GM21381 (cell line): ENCODE measurements at regions not wholly inside any gene's neighbourhood (a gene's known extent, or its start where the extent isn't known, plus 50 kb on each side); places are given as distances from the start of the nearest gene placed in this dataset.

Experiments
- ATAC-seq: cut with Tn5 transposase; IDR thresholded peaks from one replicate; pipeline ENCODE4 v1.9.1; 2021; ENCODE audit warnings: mild to moderate bottlenecking, moderate library complexity; ENCODE audit not compliant: unreplicated experiment

- ATAC-seq = no peak
Observed at GRCh38 chr11:41955635-41956400, 496.4 kb upstream of the LRRC4C start.

- ATAC-seq = no peak
Observed at GRCh38 chr11:41963406-41963805, 504.0 kb upstream of the LRRC4C start.

- ATAC-seq = no peak
Observed at GRCh38 chr11:41970681-41971080, 511.2 kb upstream of the LRRC4C start.

GRCh38 chr11:41971592-41971991 lies 512.1 kb upstream of the LRRC4C start:
- ATAC-seq = no peak

GRCh38 chr11:41978945-41979344 lies 519.5 kb upstream of the LRRC4C start:
- ATAC-seq = no peak

GRCh38 chr11:41980741-41981140 lies 521.3 kb upstream of the LRRC4C start:
- no peak for ATAC-seq

DNA sequence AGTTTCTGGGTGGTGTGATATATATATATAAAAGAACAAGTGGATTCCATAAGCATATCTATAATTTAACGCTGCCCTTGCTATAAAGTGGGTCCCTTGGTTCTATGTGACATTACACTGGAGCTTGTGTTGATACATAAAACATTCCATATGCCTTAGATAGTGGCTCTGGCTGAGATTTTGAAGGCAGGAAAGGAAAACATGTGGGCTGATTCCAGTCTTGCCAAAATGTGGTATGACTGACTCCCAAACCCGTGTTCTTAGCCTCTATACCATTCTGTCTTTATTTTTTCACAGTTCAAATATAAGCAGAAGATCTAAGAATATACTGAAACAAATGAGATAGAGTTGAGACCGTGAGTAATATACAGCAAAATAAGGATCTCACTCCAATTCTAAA lies 522.8 kb upstream of the LRRC4C start:
- no peak for ATAC-seq

DNA sequence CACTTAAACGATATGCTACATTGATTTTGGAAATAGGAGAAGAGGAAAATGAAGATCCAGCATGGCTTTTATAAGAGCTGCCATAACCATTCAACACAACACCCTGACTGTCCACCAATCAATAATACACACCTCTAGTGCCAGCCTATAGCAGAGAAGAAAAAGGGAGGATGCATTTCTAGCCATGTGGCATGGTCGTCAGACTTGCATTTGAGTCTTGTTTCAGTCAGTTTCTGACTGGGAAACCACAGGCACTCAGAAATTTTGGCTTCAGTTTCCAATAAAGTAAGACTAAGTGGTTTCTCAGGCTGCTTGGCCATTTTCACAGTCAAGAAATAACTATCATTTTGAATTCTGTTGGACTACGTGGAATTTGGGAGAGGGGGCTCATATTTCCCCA lies 523.5 kb upstream of the LRRC4C start:
- ATAC-seq = no peak

GRCh38 chr11:41983475-41983874 lies 524.0 kb upstream of the LRRC4C start:
- no peak for ATAC-seq

GRCh38 chr11:41984023-41984422 lies 524.6 kb upstream of the LRRC4C start:
- no peak for ATAC-seq

DNA sequence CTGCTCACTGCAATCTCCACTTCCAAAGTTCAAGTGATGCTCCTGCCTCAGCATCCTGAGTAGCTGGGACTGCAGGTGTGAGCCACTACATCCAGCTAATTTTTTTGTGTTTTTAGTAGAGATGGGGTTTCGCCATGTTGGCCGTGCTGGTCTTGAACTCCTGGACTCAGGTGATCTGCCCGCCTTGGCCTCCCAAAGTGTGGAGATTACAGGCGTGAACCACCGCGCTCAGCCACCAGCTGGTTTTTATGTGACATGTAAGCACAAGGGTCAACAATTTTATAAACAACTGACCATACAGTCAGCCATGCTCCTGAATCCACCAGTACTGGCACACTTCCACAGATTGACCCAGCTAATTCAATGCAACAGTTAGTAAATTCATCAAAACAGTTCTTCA lies 526.3 kb upstream of the LRRC4C start:
- no peak for ATAC-seq

- no peak for ATAC-seq
Observed at GRCh38 chr11:41988951-41989572, 529.6 kb upstream of the LRRC4C start.

DNA sequence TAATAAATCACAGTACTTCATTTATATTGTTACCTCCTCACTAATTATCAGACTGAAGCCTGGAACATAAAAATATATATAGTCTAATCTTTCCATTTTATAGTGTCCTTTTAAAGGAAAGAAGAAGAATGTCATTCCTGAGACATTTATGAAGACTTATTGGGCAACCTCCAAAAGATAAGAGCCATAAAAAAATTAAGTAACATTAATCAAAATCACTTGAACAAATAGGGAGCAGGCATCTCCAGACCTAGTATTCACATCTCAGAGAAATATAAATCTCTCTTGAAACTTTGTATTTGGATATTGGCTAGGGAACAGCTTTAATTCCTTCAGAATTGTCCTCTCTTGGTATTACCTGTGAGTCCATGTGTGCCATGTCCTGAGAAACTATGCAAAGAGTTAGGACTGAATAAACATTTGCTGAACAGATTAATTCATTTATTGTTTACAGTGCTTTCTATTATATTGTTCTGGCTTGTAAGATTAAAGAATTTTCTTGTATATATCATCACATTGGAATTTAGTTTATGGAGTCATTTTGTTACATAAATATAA lies 530.5 kb upstream of the LRRC4C start:
- ATAC-seq = no peak

GRCh38 chr11:41996533-41996932 lies 537.1 kb upstream of the LRRC4C start:
- no peak for ATAC-seq

DNA sequence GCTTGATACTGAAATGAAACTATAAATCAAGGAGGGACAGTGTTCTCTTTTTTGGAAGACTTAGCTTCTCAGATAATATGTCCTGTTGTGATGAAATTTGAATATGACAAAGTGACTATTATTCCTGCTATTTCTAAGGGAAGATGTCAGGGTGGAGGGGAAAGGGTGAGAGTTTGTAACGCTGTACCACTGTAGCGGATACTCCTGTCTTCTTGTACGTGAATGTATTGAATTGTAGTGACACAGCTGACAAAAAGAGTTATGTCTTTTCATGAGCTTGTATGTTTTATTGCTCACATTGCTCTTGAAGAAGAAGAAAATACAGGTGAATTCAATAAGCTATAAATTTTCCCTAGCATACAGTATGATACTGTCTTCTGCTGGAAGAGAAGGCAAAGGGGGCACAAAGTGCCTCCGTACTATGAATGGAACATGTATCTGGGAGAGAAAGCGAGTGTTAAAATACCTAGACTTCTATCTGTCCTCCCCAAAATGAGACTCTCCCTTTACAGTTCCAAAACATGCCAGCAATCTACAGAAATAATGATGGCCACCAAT lies 538.5 kb upstream of the LRRC4C start:
- ATAC-seq = no peak

DNA sequence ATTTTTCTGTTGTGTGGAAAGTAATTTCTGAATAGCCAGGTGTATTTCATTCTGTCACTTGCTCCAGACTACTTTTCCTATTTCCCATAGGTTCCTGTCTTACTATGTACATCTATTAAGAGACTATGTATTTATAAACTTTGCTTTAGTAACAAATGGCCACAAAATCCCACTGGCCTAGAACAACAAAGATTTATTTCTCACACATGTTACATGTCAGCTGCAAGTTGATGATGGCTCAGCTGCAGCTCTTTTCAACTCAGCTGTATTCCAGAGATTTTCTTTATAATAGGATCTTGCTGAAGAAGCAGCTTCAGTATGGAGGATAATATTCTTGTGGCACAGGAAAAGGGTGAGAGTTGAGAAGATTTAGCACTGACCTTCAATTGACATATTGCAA lies 539.6 kb upstream of the LRRC4C start:
- ATAC-seq = no peak

DNA sequence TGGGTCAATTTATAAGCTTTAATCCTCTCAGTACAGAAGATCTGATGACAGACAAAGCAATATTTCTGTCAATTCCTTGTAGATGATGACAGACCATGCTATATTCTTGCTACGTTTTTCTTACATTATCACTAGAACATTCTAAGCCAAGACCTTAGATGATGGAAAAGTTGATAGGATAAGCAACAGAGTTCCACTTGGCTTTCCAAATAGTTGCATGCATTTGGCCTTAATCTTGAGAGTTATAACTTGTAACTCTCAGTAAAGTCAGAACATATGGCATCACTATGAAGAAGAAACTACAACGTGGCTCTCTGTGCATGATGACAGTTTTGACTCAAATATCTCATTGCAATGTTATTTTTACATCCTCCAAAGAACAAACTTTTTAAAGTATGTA lies 544.3 kb upstream of the LRRC4C start:
- ATAC-seq = no peak

- ATAC-seq = no peak
Observed at GRCh38 chr11:42006766-42007165, 547.3 kb upstream of the LRRC4C start.

GRCh38 chr11:42012271-42012670 lies 552.8 kb upstream of the LRRC4C start:
- no peak for ATAC-seq

DNA sequence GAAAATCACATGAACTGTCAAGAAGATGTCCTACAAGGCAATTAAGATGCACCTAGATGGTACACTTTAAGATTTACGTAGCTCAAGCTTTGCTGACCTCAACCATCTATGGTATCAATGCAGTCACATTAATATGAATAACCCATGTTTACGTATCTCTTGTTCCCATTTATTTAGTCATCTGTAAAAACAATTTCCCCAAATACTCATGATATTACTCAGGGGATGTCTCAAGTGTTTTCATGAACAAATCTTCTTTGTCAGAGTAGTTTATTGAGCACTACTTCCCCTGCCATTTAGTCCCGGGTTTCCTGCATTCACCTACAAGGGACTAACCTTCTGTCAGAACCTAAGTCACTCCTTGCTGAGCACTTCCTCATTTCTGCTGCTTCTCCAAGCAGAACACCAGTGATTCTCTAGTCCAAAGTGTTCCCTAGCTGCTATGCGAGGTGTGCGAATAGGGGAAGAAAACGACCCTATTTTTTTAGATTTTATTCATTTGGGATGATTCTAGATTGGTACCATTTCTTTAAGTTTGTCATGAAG lies 554.3 kb upstream of the LRRC4C start:
- no peak for ATAC-seq

DNA sequence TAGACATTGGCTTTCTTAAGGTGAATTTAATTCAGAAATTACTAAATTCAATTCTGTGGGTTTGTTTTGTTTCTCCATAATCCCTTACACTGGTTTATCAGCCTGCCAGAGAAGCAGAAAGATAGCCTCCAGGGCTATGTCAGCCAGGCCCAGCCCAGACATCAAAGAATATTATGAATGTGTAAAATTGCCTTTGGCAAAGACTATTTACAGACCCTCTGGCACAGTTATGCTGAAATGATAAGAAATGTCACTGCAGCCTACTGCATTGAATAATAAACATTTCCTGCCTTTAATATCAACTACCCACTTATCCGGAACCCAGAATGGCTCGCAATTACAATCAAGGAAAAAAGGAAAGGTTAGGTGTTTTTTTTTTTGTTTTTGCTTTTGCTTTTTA lies 562.5 kb upstream of the LRRC4C start:
- no peak for ATAC-seq

DNA sequence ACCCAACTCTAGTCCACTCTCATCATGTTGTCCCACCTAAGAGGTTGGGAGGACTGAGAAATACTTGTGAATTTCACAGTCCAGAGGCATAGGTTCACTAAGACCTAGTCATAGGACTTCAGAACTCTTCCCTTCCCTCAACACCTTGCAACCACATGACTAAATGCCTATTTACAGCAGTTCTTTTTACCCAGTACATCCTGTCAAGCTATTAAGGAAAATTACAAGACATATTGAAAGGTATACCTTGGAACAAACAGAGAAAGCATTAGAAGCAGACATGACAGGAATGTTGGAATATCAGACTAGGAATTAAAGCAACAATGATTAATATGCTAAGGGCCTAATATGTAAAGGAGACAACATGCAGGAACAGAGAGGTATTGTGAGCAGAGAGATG lies 563.8 kb upstream of the LRRC4C start:
- ATAC-seq = no peak
